Thyroid gland (tissue), 4 donors: ENCODE measurements at regions not wholly inside any gene's neighbourhood (a gene's known extent, or its start where the extent isn't known, plus 50 kb on each side); places are given as distances from the start of the nearest gene placed in this dataset.

Source experiments
- CTCF ChIP-seq, 6 experiments: fragments of 200-600 bp in 3 of 6; fragments of 450-650 bp in 3 of 6; sonication (generic) in 3 of 6; IDR thresholded peaks; one replicate each; pipeline ENCODE4 v1.5.1; 2016 to 2019; ENCODE audit warnings: antibody characterized with exemption in 6 of 6, mild to moderate bottlenecking in 2 of 6, inconsistent platforms in 1 of 6, moderate library complexity in 1 of 6
- POLR2A ChIP-seq, 2 donors: fragments of 450-650 bp; IDR thresholded peaks; one replicate each; pipeline ENCODE4 v1.6.1; 2017; ENCODE audit warnings: antibody characterized with exemption in 2 of 2, mild to moderate bottlenecking in 2 of 2, moderate library complexity in 1 of 2

GRCh38 chr2:43003702-43004101 is 211.3 kb upstream of the HAAO start:
- TF ChIP-seq CTCF (IDR thresholded peaks at IDR 0.05) (no peak), POLR2A (IDR thresholded peaks at IDR 0.05) (no peak)
